H7 (cell line): ENCODE measurements at regions not wholly inside any gene's neighbourhood (a gene's known extent, or its start where the extent isn't known, plus 50 kb on each side); places are given as distances from the start of the nearest gene placed in this dataset.
"Not testable (repeated sequence)": the region's sequence is repeated elsewhere in the genome, so short reads cannot be mapped to it uniquely, and the experiment has no call there.

Experiments
- DNase-seq: peaks from one replicate; pipeline ENCODE4 v3.0.0; 2012
- H3K27me3 ChIP-seq: 2 replicates; pipeline ENCODE4 v1.6.0; 2011; ENCODE audit warnings: mild to moderate bottlenecking, low read length; ENCODE audit not compliant: control insufficient read depth, insufficient read depth
- H3K36me3 ChIP-seq: replicated peaks from 2 replicates; pipeline ENCODE4 v1.5.1; 2011; ENCODE audit warnings: low read length; ENCODE audit not compliant: control insufficient read depth, insufficient read depth
- H3K4me3 ChIP-seq: 2 replicates; pipeline ENCODE4 v1.5.1; 2011; ENCODE audit warnings: low read depth, mild to moderate bottlenecking, control low read depth, low read length, moderate library complexity; ENCODE audit not compliant: insufficient read depth

GRCh38 chr13:50745542-50746115, 97.9 kb downstream of the DLEU7 start:
- Histone ChIP-seq H3K36me3 (no peaks in the 10 kb centered on the region), H3K27me3 (no peaks in the 10 kb centered on the region), H3K4me3 (no peak overlapping the region)
- no peak for DNase-seq

- Histone ChIP-seq H3K4me3 (no peak overlapping the region), H3K27me3 (no peaks in the 10 kb centered on the region), H3K36me3 (no peaks in the 10 kb centered on the region)
- DNase-seq, result no peak
These were observed 95.6 kb downstream of the DLEU7 start for GRCh38 chr13:50747737-50748350.

GRCh38 chr13:50753221-50753620, 90.3 kb downstream of the DLEU7 start:
- not testable (repeated sequence) for H3K36me3 ChIP-seq, H3K27me3 ChIP-seq, H3K4me3 ChIP-seq, DNase-seq

GRCh38 chr13:50755862-50756685, 87.4 kb downstream of the DLEU7 start:
- H3K4me3 ChIP-seq, H3K27me3 ChIP-seq, DNase-seq, H3K36me3 ChIP-seq: not testable (repeated sequence)

GRCh38 chr13:50757008-50757407, 86.5 kb downstream of the DLEU7 start:
- Histone ChIP-seq H3K36me3 (no peaks in the 10 kb centered on the region), H3K4me3 (no peak overlapping the region), H3K27me3 (no peaks in the 10 kb centered on the region)
- no peak for DNase-seq

- no peak overlapping the region for H3K4me3 ChIP-seq
- no peaks in the 10 kb centered on the region for H3K27me3 ChIP-seq
- no peak for DNase-seq
- no peaks in the 10 kb centered on the region for H3K36me3 ChIP-seq
These were observed 84.7 kb downstream of the DLEU7 start for GRCh38 chr13:50758796-50759195.

GRCh38 chr13:50760751-50761150, 82.7 kb downstream of the DLEU7 start:
- H3K27me3 ChIP-seq, result no peaks in the 10 kb centered on the region; the same call in 1 of the 2 replicates
- H3K4me3 ChIP-seq, result no peak overlapping the region
- no peaks in the 10 kb centered on the region for H3K36me3 ChIP-seq
- no peak for DNase-seq

GRCh38 chr13:50761406-50761805, 82.1 kb downstream of the DLEU7 start:
- no peak overlapping the region for H3K4me3 ChIP-seq

GRCh38 chr13:50762969-50763567, 80.4 kb downstream of the DLEU7 start:
- H3K27me3 ChIP-seq, result no peaks in the 10 kb centered on the region; the same call in 1 of the 2 replicates
- H3K36me3 ChIP-seq, result no peaks in the 10 kb centered on the region
- H3K4me3 ChIP-seq, result no peak overlapping the region
- DNase-seq, result no peak

More at GRCh38 chr13:50761406-50761805, 82.1 kb downstream of the DLEU7 start:
- DNase-seq, result no peak
- Histone ChIP-seq H3K36me3 (no peaks in the 10 kb centered on the region), H3K27me3 (no peaks in the 10 kb centered on the region; the same call in 1 of the 2 replicates)

GRCh38 chr13:50766013-50766412, 77.5 kb downstream of the DLEU7 start:
- Histone ChIP-seq H3K27me3 (no peaks in the 10 kb centered on the region; the same call in 1 of the 2 replicates), H3K4me3 (no peak overlapping the region), H3K36me3 (no peaks in the 10 kb centered on the region)
- no peak for DNase-seq

GRCh38 chr13:50766695-50767094, 76.8 kb downstream of the DLEU7 start:
- no peaks in the 10 kb centered on the region for H3K36me3 ChIP-seq
- DNase-seq, result no peak
- no peak overlapping the region for H3K4me3 ChIP-seq
- no peaks in the 10 kb centered on the region; the same call in 1 of the 2 replicates for H3K27me3 ChIP-seq

GRCh38 chr13:50772881-50773280, 70.6 kb downstream of the DLEU7 start:
- not testable (repeated sequence) for DNase-seq, H3K4me3 ChIP-seq, H3K27me3 ChIP-seq, H3K36me3 ChIP-seq
